Glomerular endothelial cell (primary cell): ENCODE measurements at regions not wholly inside any gene's neighbourhood (a gene's known extent, or its start where the extent isn't known, plus 50 kb on each side); places are given as distances from the start of the nearest gene placed in this dataset.

Experiments
- DNase-seq: peaks from one replicate; pipeline ENCODE4 v3.0.0-alpha.2; 2011; ENCODE audit warnings: low read depth, low spot score; ENCODE audit errors: extremely low read depth

- DNase-seq: no peak
Observed at GRCh38 chr3:159898147-159898546, 90.5 kb upstream of the IL12A start.

DNA sequence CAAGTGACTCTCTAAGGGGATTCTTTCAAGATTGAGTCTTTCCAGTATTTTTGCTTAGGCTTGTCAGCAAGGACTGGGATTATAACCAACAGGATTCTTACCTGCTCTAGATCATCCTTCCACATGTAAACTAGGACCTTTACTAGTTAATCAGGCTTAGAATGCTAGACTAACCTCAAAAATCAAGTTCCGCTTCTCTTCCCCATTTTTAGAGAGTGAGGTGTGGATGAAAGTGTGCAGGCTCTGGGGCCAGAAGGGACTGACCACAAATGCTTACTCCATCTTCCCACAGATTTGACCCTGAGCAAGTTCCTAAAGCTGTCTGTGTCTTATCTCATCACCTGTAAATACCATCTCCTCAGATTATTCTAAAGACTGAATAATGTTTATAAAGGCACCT, 89.5 kb upstream of the IL12A start:
- no peak for DNase-seq

DNA sequence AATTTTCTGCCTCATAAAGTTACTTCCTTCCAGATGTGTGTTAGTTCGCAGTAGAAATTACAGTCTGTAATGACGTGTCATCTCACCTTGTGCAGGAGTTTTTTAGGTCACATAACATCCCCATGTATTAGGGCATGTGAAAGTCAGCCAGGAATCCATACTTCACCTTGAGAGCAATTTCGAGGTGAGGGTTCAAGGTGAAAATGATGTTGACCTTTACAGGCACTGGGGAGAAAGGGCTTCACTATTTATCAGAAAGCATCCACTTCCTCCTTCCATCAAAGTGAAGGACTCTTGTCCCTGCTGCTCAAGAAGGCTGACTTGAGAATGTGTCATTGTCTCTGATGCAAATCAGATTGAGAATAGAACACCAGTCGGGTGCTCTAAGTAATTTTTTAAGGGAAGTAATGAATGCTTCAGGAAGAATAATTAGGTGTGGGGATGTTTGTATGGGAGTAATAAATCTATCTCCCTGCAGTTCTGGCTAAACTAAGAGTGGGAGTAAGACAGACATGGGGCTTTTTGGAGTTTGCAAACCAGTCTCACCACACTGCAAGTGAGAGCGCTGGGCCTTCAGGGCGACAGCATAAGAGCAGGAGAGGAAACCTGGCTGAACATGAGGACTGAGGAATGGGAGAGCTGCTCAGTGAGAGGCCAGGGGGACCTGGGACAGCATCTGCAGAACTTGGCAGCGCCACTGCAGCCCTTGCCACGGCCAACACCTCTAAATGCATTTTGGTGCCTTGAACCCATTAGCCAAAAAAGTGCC, 85.9 kb upstream of the IL12A start:
- DNase-seq: no peak

DNA sequence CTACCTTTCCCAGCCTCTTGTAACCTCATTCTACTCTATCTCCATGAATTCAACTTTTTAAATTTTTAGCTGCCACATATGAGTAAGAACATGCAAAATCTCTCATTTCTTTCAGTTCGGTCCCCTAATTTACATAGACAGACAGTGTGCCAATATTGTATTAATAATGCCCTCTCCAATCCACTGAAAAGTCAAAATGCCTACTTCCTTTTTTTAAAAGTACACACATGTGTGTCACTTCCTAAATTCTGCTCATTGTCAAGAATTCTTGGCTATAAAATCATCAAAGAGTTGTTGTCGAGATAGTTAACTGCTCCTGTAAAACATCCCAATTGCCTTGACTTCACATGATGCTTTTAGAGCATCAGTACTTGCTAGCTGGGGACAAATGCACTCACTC, 84.2 kb upstream of the IL12A start:
- no peak for DNase-seq

GRCh38 chr3:159904911-159905310, 83.7 kb upstream of the IL12A start:
- DNase-seq: no peak

DNA sequence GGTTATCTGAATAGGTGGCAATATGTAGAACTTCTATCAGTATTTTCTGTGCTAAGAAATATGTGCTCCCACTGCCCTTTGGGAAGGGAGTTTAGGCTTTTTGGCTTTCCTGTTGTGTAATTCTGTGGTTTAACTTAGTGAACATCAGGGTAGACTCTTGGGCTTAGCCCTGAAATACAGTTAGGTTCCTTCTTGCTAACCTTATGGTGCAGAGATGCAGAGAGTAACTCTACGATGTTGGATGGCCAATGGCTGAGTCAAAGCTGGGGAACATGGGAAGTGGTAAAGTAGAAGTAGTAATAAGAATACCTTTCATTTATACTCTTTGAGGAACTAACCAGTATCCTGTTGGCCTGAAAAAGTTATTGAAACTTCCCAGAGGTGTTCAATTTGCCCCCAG, 80.8 kb upstream of the IL12A start:
- DNase-seq: no peak

GRCh38 chr3:159910991-159911663, 77.5 kb upstream of the IL12A start:
- no peak for DNase-seq

DNA sequence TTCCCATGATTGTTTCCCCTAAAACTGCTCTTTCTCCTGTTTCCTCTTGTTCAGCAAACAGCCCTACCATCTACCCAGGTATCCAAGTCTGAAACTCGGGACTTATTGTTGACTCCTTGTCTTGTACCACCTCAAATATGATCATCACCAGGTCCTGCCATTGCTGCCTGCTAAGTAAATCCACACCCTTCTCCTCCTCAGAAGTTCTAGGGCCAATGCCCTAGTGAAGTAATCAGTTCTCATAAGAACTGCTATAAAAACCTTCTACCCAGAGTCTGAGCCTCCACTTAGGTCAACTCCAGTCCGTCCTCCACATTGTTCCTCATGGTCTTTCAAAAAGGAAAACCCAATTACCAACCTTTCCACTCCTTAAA, 77.0 kb upstream of the IL12A start:
- no peak for DNase-seq

DNA sequence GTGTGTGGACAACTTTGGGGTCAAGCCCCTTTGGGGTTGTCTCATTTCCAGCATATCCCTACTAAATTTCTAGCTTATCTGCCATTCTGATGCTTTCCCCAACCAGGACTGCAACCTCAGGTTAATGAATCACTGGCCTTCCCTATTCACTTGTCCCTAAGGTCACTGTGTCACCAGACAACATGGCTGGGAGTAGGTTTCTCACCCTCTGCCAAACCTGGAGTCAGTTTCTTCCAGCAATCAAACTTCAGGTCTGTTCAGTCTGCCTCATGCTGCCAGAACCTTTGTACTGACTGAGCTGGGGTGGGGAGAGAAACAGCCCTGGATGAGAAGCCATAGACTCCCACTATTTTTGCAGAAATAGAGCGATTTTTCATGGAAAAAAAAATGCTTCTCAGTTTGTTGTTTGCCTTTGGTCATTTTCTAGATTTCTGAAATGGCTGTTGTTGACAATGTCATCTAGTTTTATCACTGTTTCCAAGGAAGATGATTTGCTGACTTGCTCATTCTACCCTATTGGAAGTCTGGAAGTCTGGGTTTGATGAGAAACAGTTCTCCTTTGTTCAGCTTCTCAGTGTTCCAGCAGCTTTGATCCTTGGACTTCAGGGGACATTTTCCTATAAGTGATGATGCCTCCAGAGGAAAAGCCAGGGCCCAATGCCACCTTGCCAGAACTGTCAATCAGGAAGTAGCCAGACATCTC, 74.8 kb upstream of the IL12A start:
- DNase-seq: no peak

DNA sequence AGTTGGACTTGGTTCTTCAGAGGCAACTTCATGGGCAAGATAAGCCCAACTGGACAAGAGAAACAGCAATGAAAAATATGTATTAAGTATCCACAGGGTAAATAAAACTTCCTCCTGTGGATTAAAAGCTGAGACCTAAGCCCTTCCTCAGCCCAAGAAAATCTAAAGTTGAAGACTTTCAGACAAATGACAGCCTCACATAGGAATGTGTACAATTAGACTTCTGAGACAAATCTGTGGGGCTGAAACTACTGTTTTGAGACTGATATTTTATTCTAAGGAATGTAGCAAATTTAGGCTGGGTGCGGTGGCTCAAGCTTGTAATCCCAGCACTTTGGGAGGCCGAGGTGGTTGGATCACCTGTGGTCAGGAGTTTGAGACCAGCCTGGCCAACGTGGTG, 74.2 kb upstream of the IL12A start:
- DNase-seq: no peak

GRCh38 chr3:159916052-159916451, 72.6 kb upstream of the IL12A start:
- no peak for DNase-seq

- DNase-seq: no peak
Observed at GRCh38 chr3:159917141-159917540, 71.5 kb upstream of the IL12A start.

GRCh38 chr3:159919873-159920272, 68.8 kb upstream of the IL12A start:
- DNase-seq: no peak

- DNase-seq: no peak
Observed at GRCh38 chr3:159922193-159922840, 66.3 kb upstream of the IL12A start.

GRCh38 chr3:159922861-159923312, 65.7 kb upstream of the IL12A start:
- no peak for DNase-seq

- no peak for DNase-seq
Observed at GRCh38 chr3:159923336-159923735, 65.3 kb upstream of the IL12A start.

GRCh38 chr3:159923956-159924355, 64.7 kb upstream of the IL12A start:
- DNase-seq: no peak

DNA sequence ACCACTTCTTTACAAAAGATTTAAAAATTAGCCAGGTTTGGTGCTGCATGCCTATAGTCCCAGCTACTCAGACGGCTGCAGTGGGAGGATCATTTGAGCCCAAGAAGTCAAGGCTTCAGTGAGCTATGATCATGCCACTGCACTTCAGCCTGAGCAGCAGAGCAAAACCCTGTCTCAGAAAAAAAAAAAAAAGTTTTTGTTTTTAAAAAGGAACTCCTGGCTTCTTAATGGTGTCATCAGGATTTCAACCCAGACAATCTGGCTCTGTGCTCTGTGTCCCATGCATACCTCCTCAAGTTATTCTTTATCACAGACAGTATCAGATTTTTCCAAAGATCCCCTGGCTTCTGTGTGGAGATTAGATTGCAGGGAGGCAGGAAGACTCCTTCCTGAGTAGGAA, 64.2 kb upstream of the IL12A start:
- no peak for DNase-seq

DNA sequence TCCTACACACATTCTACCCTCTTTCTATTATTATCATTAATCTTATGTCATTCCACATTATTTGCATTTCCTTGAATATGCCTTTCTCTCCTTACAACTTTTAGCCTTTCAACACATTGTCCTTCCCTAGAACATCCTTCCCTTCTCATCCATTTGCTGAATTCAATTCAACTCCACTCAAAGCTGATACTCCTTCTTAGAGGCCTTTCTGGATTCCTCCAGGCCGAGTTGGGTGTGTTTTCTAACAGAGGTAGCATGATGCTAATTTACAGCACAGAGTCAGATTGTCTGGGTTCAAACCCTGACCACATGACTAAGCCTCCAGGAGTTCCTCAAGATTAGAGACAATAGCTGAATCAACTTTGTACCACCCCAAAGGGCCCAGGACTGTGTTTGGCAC, 63.4 kb upstream of the IL12A start:
- no peak for DNase-seq

- no peak for DNase-seq
Observed at GRCh38 chr3:159926573-159926972, 62.1 kb upstream of the IL12A start.

- DNase-seq: no peak
Observed at GRCh38 chr3:159928071-159928491, 60.6 kb upstream of the IL12A start.
